Nephron (organoid): ENCODE measurements at regions not wholly inside any gene's neighbourhood (a gene's known extent, or its start where the extent isn't known, plus 50 kb on each side); places are given as distances from the start of the nearest gene placed in this dataset.
"Not testable (repeated sequence)": the region's sequence is repeated elsewhere in the genome, so short reads cannot be mapped to it uniquely, and the experiment has no call there.

Source experiments
- H3K27ac Mint-ChIP-seq, 3 experiments: 2 replicates each; pipeline ENCODE4 v1.8.0; 2020; ENCODE audit warnings: mixed read lengths in 3 of 3, mild to moderate bottlenecking in 2 of 3, moderate library complexity in 1 of 3
- H3K27me3 Mint-ChIP-seq: 2 replicates; pipeline ENCODE4 v1.8.0; 2021; ENCODE audit warnings: low read depth, mild to moderate bottlenecking, moderate library complexity, mixed read lengths
- H3K36me3 Mint-ChIP-seq: 2 replicates; pipeline ENCODE4 v1.8.0; 2020; ENCODE audit warnings: low read depth, mixed read lengths
- H3K4me1 Mint-ChIP-seq: 2 replicates; pipeline ENCODE4 v1.8.0; 2020; ENCODE audit warnings: mixed read lengths
- H3K4me3 Mint-ChIP-seq, 3 experiments: 2 replicates each; pipeline ENCODE4 v1.8.0; 2020; ENCODE audit warnings: mild to moderate bottlenecking in 3 of 3, mixed read lengths in 3 of 3, moderate library complexity in 2 of 3
- H3K9me3 Mint-ChIP-seq: 2 replicates; pipeline ENCODE4 v1.8.0; 2020; ENCODE audit warnings: mixed read lengths
- CTCF ChIP-seq, 3 experiments: fragments of 200-600 bp; sonication (generic); IDR thresholded peaks; one replicate each; pipeline ENCODE4 v1.5.0; 2021; ENCODE audit warnings: antibody characterized with exemption in 3 of 3; ENCODE audit not compliant: unreplicated experiment in 3 of 3

GRCh38 chr12:33830070-33830469 is 192.2 kb upstream of the ALG10 start:
- Mint-ChIP-seq H3K9me3 (no peaks in the 10 kb centered on the region), H3K4me1 (no peaks in the 10 kb centered on the region), H3K36me3 (no peaks in the 10 kb centered on the region), H3K27me3 (no peaks in the 10 kb centered on the region), H3K27ac (no peak overlapping the region), H3K4me3 (no peak overlapping the region)
- no peak for TF ChIP-seq CTCF (IDR thresholded peaks at IDR 0.05; ENCODE audit: unreplicated experiment in 3 of 3)

GRCh38 chr12:33832900-33833299 is 189.4 kb upstream of the ALG10 start:
- Mint-ChIP-seq H3K36me3 (no peaks in the 10 kb centered on the region), H3K27me3 (no peaks in the 10 kb centered on the region), H3K4me1 (no peaks in the 10 kb centered on the region), H3K27ac (no peak overlapping the region), H3K4me3 (no peak overlapping the region), H3K9me3 (no peaks in the 10 kb centered on the region)
- TF ChIP-seq CTCF (IDR thresholded peaks at IDR 0.05; ENCODE audit: unreplicated experiment in 3 of 3): no peak

- Mint-ChIP-seq H3K4me3 (no peak overlapping the region), H3K9me3 (peaks cover 4% of the 10 kb centered on the region), H3K36me3 (no peaks in the 10 kb centered on the region), H3K27me3 (no peaks in the 10 kb centered on the region), H3K4me1 (no peaks in the 10 kb centered on the region), H3K27ac (no peak overlapping the region)
- TF ChIP-seq CTCF (IDR thresholded peaks at IDR 0.05; ENCODE audit: unreplicated experiment in 3 of 3): no peak
Measured at GRCh38 chr12:33834672-33835071, 187.6 kb upstream of the ALG10 start.

GRCh38 chr12:33876618-33877017 is 145.7 kb upstream of the ALG10 start:
- no peak for TF ChIP-seq CTCF (IDR thresholded peaks at IDR 0.05; ENCODE audit: unreplicated experiment in 3 of 3)
- Mint-ChIP-seq H3K9me3 (peaks cover 25% of the 10 kb centered on the region), H3K27me3 (no peaks in the 10 kb centered on the region), H3K27ac (no peak overlapping the region), H3K36me3 (no peaks in the 10 kb centered on the region), H3K4me1 (no peaks in the 10 kb centered on the region), H3K4me3 (no peak overlapping the region)

- no peak overlapping the region for H3K27ac Mint-ChIP-seq
- no peak overlapping the region for H3K4me3 Mint-ChIP-seq
- H3K9me3 Mint-ChIP-seq: peaks cover 10% of the 10 kb centered on the region
- H3K4me1 Mint-ChIP-seq: no peaks in the 10 kb centered on the region
- no peaks in the 10 kb centered on the region for H3K36me3 Mint-ChIP-seq
- TF ChIP-seq CTCF (IDR thresholded peaks at IDR 0.05; ENCODE audit: unreplicated experiment in 3 of 3): no peak
- H3K27me3 Mint-ChIP-seq: no peaks in the 10 kb centered on the region
Measured at GRCh38 chr12:33892425-33892824, 129.9 kb upstream of the ALG10 start.

GRCh38 chr12:33920460-33920859 is 101.8 kb upstream of the ALG10 start:
- peaks cover 35% of the 10 kb centered on the region for H3K9me3 Mint-ChIP-seq
- not testable (repeated sequence) for H3K27me3 Mint-ChIP-seq, H3K36me3 Mint-ChIP-seq, H3K4me3 Mint-ChIP-seq, H3K27ac Mint-ChIP-seq, H3K4me1 Mint-ChIP-seq
